ENCODE measurements at regions not wholly inside any gene's neighbourhood (a gene's known extent, or its start where the extent isn't known, plus 50 kb on each side); places are given as distances from the start of the nearest gene placed in this dataset.

DNA sequence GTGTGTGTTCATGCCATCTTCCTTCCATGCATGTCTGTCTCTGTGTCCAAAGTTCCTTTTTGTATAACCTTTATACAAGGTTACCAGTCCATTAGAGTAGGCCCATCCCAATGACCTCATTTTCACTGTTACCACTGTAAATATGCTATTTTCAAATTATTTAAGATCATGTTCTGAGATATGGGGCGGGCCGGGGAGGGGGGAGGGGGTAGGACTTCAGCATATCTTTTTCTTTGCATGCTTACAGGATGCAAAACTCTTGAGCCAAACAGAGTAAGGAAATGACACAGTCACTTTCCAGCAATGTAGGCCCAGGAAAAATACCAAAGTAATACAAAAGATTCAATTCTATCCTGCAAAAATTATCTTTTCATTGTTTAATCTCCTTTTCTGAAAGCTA, 124.1 kb upstream of the HNRNPA3 start:
- DNase-seq = no peak

DNA sequence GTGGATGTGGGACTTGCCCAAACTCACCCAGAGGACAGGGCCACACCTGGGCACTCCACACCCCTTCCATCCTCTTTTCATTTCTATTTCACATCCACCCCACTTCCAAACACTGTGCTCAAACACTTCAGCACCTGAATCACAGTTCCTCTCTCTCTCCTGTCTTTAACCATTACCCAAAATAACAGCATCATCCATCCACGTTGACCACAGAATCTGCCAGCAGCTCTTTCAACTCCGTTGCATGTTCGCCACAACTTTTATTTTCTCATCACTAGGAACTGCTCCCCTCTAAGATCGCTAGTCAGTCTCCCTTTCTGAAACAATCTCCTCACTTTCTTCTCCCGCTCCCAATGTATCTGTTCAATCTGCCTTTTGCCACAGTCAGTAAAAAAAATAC, 121.6 kb upstream of the HNRNPA3 start:
- DNase-seq = no peak

DNA sequence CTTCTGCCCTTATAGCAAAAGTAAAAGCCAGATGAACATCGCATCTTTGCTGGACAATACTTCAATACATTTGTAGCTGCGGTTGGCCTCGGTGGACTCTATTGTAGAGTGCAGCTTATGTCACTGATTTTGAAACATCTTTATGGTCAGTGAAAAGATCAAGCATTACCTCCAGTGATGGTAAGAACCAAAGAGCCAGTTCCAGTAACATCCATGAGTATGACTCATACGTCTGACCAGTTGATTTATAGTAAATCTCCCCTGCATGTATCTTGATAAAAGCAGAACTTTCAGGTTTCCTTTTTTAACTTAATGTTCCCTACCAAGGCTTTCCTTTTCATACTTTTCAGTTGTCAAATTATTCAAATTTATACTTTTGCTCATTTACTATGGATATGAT, 119.2 kb upstream of the HNRNPA3 start:
- DNase-seq = no peak

DNA sequence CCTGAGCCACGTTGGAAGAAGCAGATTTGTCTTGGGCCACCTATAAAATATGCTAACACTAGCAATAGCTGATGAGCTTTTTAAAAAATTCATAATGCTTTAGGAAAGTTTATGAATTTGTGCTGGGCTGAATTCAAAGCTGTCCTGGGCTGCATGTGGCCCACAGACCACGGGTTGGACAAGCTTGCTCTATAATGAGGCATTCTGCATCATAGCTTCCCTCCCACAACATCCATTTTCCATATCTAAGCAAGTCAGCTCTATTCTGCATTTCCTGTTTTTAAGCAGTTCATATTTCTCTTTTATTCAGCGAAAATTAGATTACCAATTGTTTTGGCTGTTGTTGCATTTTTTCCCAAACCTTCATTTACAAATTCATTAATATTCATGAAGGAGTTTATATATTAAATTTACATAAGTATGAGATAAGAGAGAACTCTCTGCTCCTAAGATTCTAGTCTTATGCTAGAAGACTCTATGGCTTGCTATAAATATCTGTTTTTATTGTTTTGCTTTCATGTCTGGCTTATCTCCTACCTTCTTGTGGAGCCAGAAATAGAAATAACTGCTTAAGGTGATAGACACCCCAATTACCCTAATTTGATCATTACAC, 114.5 kb upstream of the HNRNPA3 start:
- DNase-seq = no peak

DNA sequence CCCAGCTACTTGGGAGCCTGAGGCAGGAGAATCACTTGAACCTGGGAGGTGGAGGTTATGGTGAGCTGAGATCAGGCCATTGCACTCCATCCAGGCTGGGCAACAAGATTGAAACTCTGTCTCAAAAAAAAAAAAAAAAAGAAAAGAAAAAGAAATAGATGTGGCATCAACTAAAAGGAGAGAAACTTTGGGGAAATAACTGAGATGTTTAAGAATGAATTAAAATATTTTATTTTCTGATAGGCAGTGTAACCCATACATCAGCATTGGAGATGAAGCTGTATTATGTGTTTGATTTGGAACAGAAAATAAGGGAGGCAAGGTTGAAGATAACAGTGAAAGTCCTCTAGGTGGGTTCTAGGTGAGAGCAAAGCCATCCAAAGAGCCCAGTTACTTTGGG, 110.7 kb upstream of the HNRNPA3 start:
- no peak for DNase-seq

DNA sequence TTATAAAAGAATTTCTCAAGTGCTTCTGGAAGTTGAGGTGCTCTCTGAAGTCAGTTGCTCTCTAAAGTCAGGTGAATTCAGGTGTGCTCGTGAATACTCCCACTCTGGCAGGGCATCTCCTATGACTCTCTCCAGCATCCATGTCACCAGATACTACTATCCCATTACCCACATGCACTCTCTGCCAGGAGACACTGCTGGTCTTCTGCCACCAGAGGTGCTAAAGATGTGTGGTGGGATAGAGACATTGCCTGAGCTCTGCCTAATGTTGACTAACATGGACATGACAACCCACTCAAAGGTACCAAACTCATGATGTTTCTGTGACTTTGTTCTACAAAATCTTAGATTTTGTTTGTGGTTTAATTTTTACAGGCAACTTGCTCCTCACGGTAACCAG, 106.4 kb upstream of the HNRNPA3 start:
- no peak for DNase-seq

DNA sequence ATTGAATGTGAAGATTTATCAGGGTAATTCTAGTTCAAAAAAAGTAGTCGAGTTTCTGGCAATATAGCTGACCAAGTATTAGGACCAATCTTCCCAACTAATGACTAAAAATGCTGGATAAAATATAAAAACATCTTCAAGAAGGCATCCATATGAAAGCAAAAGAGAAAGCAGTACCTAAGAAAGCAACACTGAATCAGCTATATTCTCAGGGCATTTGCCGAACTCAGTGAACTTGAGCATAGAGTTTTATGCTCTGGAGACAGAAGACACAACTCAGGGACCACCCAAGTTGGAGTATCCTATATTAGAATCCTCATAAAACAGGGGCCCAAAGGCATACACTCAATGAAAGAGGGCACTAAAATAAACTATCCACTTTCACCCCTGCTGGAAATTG, 103.7 kb upstream of the HNRNPA3 start:
- DNase-seq = no peak

DNA sequence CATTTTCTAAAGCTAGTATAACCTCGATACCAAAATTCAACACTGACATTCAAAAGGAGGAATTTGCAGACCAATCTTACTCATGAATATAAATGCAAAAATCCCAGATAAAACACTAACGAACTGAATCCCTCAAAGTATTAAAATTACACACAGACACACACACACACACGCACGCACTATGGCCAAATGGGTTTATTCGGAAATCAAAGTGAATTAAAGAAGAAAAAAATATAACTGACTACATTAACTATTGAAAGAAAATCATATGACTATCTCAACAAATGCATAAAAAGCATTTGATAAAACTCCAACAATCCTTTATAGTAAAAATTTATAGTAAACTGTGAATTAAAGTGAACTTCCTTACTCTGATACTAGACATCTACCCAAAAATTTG, 97.9 kb upstream of the HNRNPA3 start:
- DNase-seq = no peak

DNA sequence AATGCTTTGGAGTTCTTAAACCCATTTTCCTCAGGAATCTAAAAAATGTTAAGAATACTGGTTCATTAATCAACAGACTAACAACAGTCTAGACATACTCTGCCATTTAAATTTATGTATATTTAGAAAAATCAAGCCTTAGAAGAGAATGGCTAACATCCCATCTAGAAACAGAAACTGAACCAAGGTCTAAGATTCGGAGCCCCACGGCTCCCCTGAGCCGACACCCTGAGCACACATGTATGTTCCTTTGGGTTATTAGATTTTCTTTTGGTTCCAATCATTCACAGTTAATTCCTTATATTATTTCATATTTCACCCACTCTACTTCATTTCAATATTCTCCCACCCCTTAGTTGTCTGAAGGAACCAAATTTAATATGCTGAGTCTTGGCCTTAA, 94.8 kb upstream of the HNRNPA3 start:
- no peak for DNase-seq

DNA sequence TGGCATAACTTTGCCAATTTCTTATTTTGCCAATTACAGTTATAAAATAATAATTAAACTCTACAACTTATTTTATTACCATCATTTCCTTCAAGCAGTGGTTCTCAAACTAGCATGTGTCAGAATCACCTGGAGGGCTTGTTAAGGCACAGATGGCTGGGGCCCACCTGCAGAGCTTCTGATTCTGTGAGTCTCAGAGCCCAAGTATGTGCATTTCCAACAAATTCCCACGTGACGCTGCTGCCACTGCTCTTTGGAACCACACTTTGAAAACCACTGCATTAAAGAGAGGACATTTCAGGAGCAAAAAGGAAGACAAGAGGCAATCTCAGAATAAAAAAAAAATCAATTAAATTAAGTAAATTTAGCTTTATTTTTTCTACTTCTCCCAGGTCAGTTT, 94.0 kb upstream of the HNRNPA3 start:
- no peak for DNase-seq

DNA sequence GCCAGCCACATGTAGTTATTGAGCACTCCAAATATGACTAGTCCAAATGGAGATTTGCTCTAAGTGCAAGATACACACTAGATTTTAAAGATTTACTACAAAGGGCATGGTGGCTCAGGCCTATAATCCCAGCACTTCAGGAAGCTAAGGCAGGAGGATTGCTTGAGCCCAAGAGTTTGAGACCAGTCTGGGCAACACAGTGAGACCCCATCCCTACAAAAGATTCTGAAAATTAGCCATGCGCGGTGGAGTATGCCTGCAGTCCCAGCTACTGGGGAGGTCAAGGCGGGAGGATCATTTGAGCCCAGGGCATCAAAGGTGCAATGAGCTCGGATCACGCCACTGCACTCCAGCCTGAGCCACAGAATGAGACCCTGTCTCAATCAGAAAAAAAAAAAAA, 93.5 kb upstream of the HNRNPA3 start:
- no peak for DNase-seq

DNA sequence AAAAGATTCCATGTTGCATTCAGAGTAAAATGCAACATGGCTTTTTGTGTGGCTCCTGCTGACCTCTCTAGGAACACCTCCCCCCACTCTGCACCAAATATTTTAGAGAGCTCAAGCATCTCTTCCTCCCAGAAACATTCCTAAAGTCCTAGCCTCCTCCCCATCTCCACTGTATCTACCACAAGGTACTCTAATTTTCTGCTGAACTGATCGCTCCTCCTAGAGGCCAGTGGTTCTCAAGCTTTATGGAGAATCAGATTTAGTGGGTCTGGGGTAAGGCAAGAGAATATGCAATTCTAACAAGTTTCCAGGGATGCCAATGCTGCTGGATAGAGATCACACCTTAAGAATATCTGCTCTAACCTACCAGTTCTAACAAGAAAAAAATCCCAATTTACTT, 89.5 kb upstream of the HNRNPA3 start:
- no peak for DNase-seq

DNA sequence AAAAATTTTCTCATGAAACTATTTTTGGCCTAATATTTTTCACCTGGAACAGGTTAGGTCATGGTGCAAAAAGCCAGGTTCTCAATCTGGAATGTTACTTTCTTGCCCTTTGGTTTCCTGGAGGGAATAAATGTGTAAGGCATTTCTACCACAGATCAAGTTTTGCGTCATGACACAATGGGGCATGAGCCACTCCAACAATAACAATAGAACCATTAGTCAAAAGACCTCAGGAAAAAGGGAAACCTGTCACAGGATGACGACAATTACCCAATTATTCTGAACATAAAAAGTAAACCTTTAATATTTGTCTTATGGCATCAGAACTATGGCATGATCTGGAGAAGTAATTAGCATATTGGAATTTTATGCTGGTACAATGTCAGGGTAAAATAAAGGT, 88.2 kb upstream of the HNRNPA3 start:
- no peak for DNase-seq

DNA sequence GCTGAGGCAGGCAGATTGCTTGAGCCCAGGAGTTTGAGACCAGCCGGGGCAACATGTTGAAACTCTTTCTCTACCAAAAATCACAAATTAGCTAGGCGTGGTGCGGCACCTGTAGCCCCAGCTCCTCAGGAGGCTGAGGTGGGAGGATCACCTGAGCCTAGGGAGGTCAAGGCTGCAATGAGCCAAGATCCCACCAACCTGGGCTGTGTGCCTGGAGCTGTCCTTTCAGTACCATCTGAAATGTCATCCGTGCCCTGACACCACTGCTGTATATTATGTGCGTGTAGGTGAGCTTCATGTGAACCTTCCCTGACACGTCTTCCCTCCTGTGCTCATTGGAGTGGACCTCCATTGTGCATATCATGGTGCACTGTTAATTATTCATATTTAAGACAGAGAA, 84.8 kb upstream of the HNRNPA3 start:
- DNase-seq = no peak

DNA sequence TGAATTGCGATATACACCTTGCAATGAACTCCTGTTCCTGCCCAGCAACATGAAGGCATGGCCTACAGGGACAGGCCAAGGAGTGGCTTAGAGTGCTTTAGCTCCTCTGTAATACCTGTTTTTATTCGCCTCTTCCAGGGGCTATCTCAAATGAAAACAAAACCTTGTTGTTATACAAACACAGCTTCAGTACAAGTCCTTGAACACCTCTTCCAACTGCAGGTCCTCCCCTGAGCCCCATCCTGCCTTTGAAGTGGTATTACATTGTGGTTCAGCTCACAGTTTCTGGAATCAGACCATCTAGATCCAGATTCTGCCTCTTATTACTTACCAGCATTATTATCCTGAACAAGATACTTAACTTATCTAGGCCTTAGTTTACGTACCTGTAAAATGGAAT, 83.0 kb upstream of the HNRNPA3 start:
- no peak for DNase-seq

DNA sequence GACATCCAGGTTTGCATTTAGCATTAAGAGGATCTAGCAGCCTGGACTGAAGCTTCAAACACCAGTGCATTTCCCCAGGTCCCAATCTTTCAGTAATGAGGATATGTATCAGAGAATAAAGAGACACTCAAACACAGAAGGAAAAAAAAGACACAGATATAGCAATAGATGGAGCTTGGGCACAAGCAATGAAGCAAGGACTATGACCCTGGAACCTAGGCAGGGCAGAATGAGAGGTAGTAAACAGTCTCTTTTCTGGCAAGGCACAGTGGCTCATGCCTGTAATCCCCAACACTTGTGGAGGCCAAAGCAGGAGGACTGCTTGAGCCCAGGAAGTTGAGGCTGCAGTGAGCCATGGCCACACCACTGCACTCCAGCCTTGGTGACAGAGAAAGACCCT, 80.7 kb upstream of the HNRNPA3 start:
- no peak for DNase-seq

DNA sequence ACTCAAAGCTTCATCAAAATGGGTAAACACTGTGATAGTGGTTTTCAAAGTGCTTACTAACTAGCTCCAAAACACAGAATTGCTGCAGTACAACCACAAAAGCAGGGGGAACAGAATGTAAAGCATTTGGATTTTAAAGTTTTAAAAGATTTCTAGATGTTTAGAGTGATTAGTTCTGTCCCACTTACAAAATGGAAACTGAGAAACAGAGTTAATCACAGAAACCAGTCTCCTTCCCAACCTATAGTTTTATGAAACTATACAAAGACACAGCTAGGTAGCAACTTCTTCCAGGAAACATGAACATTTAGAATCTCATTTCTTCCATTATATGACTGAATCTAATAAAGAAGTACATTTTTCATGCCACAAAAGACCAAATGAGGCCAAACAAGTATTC, 73.8 kb upstream of the HNRNPA3 start:
- DNase-seq = no peak

DNA sequence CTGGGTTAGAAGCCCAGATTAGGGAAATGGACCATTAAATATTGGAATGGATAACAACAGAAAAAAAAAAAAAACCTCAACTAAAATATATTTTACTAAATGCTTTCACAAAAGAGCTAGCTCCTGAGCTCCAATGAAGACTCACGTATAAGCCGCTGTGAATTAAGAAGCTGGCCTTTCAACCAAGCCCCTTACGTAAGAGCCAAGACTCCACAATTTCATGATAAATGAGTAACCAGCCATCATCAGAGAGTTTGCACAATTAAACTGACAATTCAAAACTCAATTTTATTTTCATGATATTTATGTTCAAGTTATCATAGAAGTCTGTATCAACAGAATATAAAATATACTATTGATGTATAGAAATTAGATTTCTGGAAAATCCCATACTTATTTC, 70.7 kb upstream of the HNRNPA3 start:
- no peak for DNase-seq

DNA sequence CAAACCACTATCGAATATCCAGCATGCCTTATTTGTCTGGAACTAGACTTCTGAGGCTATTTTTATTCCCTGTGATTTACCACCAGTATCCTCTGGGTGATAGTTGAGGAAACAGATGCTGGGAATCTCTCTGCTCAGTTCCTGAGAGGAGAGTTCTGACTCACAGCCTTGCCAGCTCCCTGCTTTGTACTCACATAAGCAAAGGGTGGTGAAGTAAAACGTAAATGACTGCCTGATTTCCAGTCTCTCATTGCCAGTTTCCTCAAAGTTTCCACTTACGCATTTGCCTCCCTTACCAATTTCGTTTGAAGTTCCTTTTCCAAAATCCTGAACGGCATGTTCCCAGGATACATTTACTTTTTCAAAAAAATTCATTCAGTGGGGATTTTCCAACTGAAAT, 69.2 kb upstream of the HNRNPA3 start:
- DNase-seq = no peak

DNA sequence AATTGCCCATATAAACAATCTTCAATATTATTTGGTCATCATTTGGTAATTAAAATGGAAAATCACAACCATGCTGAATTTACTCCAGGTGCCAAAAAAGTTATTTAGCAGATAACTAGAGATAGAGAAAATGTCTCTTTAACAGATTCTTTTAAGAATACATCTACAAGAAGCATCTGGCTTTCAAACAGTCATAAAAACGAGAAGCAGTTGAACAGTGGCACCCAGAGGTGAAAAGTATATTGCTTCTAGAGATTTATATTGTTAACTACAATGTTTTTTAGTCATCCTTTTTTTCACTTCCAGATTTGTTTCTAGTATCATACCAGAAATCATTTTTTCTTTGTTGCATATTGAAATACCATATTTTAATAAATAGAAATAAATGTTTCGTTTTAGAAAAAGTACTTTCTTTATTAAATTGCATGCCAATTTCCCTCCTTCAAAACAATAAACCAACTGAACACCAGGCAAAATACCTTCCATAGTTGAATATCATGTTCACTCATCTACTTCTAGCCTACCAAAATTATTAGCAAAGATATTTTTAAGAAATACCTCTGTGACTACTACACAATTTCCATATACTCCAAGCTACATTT, 65.4 kb upstream of the HNRNPA3 start:
- DNase-seq = no peak

DNA sequence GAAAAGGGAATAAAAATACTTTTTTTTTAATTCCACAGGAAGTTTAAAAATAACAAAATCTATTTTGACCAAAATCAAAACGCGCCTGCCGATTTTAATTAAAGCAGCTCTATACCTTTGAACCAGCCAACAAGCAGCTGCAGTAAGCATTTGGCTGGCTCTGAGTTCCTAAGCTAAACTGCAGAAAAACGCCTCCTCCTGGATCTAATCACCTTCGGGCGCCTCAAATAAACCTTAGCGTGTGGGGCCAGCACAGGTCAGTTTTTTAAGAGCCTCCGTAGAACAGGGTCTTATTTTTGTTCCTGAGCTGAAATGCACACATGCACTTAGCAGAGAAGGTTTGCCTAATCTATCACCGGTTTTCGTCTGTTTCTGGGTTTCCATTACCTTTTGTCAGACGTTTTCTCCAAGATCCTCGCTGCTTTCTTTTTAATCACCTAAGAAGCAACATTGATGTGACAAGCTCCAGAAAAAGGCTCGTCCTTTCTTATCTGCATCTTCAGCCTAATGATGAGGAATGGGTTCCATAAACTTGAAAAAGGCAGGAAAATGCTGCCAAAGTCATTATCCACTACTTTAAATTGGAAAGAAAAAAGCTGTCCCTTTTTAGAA, 64.7 kb upstream of the HNRNPA3 start:
- DNase-seq = no peak

DNA sequence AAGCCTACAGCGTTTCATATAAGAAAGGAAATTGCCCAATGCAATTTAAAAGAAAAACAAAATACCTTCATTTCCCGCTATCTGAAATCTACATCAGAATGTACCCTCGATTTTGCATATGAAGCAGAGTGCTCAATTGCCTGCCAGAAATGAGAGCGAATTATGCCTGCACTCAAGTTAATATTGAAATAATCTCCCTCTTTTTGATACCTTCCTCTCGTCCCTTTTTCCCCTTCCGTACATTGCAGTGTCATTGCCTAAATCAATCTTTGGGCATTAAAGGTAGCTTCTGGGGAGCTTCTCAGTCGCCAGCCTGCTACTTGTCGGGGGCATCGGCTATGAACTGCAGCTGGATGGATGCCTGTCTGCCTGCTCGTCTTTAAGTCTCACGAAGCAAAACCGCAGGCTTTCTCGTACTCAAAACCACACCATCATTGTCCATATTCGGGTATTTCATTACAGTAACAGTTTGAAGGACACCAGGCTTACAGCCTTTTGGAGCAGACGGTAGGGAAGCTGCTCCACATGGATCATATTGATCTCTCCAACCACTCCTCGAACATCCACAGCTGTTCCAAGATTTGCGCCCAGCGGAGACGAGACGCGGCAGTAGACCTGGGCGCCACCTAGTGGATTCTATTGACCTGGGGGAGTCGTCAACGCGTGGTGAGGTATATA, 64.0 kb upstream of the HNRNPA3 start:
- peak; percentile 72 for DNase-seq

DNA sequence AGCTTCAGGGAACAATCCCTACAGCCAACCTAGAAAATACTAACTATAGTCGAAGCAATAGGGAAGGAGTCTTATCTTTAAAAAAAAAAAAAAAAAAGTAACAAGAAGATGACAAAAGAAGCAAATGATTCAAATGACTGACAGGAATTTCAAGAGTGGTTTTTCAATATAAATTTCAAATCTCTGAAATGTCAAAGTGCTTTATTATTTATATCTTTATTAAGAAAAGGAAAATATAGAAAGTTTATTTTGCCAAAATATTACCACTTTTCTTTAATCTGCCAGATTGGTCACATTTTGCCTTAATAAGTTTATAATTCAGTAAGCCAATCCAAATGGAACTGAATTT, 63.5 kb upstream of the HNRNPA3 start:
- DNase-seq = no peak

DNA sequence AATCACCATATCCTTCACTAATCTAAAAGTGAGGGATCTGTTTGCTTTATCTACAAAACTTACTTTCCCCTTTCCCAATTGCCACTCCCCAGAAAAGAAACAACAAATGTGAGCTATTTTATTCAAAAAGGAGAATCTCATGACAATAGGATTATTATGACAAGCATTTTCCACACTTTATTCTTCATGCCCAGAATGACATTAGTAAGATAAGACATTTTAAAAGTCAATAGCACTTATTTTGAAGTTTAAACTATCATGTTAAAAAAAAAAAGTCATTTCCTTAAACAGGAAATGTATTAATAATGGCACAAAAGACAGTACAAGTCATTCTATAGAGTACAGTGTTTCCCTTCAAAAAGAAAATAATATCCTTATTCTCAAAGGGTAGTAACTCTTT, 58.8 kb upstream of the HNRNPA3 start:
- no peak for DNase-seq

DNA sequence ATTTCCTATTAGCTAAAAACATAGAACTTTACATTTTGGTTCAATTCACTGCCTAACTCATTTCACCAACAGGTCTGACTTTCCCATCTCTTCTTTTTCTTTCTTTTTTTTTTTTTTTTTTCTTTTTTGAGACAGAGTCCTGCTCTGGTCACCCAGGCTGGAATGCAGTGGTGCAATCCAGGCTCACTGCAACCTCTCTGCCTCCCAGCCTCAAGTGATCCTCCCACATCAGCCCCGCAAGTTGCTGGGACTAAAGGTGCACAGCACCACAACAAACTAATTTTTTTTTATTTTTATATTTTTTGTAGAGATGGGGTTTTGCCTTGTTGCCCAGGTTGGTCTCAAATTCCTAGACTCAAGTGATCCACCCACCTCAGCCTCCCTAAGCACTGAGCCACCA, 57.8 kb upstream of the HNRNPA3 start:
- no peak for DNase-seq
